ENCODE measurements at regions not wholly inside any gene's neighbourhood (a gene's known extent, or its start where the extent isn't known, plus 50 kb on each side); places are given as distances from the start of the nearest gene placed in this dataset.

DNA sequence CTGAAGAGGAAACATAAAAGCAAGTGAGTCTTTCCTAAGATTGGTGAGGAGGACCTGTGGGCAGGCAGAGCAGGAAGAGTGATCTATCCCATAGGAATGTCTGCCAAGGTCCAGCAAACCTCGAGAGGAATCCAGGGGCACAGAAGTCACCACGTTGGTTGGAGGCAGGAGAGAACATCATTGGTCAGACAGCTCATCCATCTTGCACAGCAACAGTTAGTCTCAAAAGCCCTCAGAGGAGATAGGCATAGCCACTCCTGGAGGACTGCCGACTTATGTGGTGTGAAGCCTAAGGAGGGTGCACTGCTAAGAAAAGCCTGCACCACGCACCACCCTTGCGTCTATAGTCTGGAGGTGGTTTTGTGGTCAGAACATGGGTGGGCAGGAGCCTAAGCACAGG, 109.1 kb downstream of the RASSF10 start:
- DNase-seq (ENCODE audit: low read depth) = no peak
- TF ChIP-seq, protein P1, sequence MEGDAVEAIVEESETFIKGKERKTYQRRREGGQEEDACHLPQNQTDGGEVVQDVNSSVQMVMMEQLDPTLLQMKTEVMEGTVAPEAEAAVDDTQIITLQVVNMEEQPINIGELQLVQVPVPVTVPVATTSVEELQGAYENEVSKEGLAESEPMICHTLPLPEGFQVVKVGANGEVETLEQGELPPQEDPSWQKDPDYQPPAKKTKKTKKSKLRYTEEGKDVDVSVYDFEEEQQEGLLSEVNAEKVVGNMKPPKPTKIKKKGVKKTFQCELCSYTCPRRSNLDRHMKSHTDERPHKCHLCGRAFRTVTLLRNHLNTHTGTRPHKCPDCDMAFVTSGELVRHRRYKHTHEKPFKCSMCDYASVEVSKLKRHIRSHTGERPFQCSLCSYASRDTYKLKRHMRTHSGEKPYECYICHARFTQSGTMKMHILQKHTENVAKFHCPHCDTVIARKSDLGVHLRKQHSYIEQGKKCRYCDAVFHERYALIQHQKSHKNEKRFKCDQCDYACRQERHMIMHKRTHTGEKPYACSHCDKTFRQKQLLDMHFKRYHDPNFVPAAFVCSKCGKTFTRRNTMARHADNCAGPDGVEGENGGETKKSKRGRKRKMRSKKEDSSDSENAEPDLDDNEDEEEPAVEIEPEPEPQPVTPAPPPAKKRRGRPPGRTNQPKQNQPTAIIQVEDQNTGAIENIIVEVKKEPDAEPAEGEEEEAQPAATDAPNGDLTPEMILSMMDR (IDR thresholded peaks at IDR 0.05; ENCODE audit: insufficient read depth, low read depth, low read length, missing control alignments) = no peak
- H3K4me3 ChIP-seq (ENCODE audit: low read depth, low read length) = no peak overlapping the region

DNA sequence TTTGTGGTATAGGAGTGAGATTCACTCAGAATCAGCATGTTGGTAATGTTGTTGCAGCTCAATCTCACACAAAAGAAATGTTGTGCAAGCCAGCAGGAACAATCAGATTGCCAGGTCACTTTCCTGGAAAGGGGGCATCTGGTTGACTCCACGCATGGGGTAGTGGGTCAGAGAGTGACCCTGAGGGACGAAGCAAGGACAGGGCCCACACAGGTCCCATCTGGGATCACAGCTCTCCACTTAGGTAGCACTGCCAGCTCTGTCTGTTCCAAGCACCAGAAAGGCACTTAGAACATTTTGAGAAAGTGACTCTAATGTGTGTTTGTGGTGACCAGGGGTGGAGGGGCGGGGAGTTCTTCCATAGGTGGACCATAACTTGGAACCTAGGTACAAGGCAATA, 109.5 kb downstream of the RASSF10 start:
- TF ChIP-seq, protein P1 (IDR thresholded peaks at IDR 0.05; ENCODE audit: insufficient read depth, low read depth, low read length, missing control alignments) = no peak
- no peak overlapping the region for H3K4me3 ChIP-seq (ENCODE audit: low read depth, low read length)
- no peak for DNase-seq (ENCODE audit: low read depth)

DNA sequence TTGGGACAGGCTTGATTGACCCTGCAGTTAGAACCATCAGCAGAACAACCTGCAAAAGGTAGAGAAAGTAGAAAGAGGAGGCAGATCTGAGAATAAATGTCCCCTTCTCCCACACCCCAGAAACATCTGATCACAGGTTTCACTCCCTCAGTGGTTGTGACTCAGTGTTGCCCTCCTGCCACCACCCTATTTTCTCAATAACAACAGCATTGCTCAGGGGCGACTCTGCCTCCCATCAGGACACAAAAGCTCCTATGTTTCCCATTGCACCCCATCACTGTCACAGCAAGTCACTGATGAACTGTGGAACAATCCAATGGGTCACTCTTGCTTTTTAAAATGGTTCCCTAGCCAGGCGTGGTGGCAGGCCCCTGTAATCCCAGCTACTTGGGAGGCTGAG, 110.2 kb downstream of the RASSF10 start:
- no peak overlapping the region for H3K4me3 ChIP-seq (ENCODE audit: low read depth, low read length)
- DNase-seq (ENCODE audit: low read depth) = no peak
- TF ChIP-seq, protein P1 (IDR thresholded peaks at IDR 0.05; ENCODE audit: insufficient read depth, low read depth, low read length, missing control alignments) = no peak

DNA sequence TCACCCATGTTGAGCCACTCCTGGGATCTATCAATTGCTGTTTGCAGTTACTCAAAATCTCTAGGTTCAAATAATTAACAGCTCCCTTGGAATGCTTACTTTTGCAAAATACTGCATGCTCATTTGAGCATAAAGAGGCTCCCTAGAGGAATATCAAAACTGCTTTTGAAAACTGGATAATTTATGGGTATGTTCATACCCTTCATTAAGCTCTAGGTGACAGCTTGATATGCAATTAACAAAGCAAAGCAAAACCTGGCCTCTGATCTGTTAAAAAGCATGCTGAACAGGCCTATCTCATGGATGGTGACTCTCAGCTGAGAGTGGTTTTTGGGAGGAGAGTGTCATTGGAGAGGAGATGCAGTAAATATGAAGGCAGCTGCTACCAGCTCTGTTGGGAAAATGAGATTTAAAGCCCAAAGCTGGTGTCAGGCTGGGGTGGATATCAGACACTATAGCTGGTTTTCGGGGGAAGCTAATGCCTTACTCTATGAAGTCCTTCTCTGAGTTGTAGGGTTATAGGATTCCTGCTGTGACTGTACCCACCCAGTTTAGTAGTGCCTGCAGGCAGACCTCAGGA, 110.9 kb downstream of the RASSF10 start:
- DNase-seq (ENCODE audit: low read depth) = no peak
- TF ChIP-seq, protein P1 (IDR thresholded peaks at IDR 0.05; ENCODE audit: insufficient read depth, low read depth, low read length, missing control alignments) = no peak
- H3K4me3 ChIP-seq (ENCODE audit: low read depth, low read length) = no peak overlapping the region

DNA sequence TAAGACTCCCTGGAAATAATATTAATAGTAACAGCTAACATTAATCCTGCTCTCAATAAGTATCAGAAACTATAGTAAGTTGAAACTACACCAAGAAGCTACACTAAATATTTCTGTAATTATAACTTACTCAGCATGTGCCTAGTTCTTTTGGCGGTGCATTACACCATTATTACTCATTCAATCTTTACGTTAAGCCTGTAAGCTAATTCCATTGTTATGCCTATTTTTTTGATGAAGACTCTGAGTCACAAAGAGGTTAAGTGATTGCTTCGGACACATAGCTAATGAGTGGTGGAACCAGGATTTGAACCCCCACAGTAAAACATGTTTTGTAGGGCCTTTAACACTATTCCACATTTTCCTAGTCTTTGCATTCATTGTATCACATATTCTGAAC, 111.6 kb downstream of the RASSF10 start:
- DNase-seq (ENCODE audit: low read depth) = no peak
- TF ChIP-seq, protein P1 (IDR thresholded peaks at IDR 0.05; ENCODE audit: insufficient read depth, low read depth, low read length, missing control alignments) = no peak
- no peak overlapping the region for H3K4me3 ChIP-seq (ENCODE audit: low read depth, low read length)

DNA sequence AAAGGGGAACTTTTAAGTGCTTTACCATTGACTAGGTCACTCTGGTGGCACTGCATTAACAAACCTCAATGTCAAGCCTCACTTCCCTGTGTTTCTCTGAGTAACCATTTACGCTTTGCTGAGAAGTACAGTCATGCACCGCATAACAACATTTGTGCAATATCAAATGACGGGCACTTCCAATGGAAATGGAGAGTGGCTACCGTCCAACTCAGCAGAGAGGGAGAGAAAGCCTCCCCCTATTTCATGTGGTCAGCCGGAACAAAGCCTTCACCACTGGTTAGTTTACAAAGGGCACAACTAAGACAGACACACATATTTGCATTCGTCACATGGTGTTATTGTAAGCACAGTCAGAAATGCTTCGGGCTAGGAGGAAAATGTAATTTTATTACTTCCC, 117.3 kb downstream of the RASSF10 start:
- no peak overlapping the region for H3K4me3 ChIP-seq (ENCODE audit: low read depth, low read length)
- DNase-seq (ENCODE audit: low read depth) = no peak
- TF ChIP-seq, protein P1 (IDR thresholded peaks at IDR 0.05; ENCODE audit: insufficient read depth, low read depth, low read length, missing control alignments) = no peak

DNA sequence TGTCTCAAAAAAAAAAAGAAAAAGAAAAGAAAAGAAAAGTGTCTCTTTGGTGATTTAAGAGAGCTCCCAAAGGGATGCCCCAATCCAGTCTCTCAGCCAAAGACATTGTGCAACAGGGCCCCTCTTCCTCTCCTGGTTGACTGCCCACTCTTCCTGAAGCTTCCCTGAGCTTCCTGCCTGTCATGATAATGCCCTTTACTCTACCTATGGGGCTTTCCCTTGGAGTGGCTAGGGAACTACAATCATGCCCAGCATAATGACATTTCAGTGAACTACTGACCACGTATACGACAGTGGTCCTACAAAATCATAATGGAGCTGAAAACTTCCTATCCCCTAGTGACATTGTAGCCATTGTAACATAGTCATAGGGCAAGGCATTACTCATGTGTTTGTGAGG, 118.0 kb downstream of the RASSF10 start:
- H3K4me3 ChIP-seq (ENCODE audit: low read depth, low read length) = no peak overlapping the region
- DNase-seq (ENCODE audit: low read depth) = no peak
- TF ChIP-seq, protein P1 (IDR thresholded peaks at IDR 0.05; ENCODE audit: insufficient read depth, low read depth, low read length, missing control alignments) = no peak
